PC-3 (cell line): ENCODE measurements at regions not wholly inside any gene's neighbourhood (a gene's known extent, or its start where the extent isn't known, plus 50 kb on each side); places are given as distances from the start of the nearest gene placed in this dataset.

Experiments used
- ATAC-seq: fragments of 200-7000 bp; cut with Tn5 transposase; 2 replicates; pipeline ENCODE4 v1.9.1; 2020; ENCODE audit warnings: mild to moderate bottlenecking, moderate library complexity
- BruUV-seq: library from RNA; stranded (reverse); fragments of 400-500 nt; replicated peaks from 2 replicates; lab custom pipeline; 2021; lab: Mats Ljungman, UMichigan
- CTCF ChIA-PET: fragments of 300-600 bp; sonication (Branson Sonifier 250); formaldehyde crosslinking; loops from one replicate; lab custom pipeline; 2022; ENCODE audit warnings: antibody characterized with exemption; lab: Charles Lee
- POLR2A ChIA-PET: fragments of 300-600 bp; sonication (Branson Sonifier 250); formaldehyde crosslinking; loops from one replicate; lab custom pipeline; 2022; ENCODE audit warnings: antibody characterized with exemption; ENCODE audit not compliant: unreplicated experiment; lab: Charles Lee
- DNase-seq: peaks from one replicate; pipeline ENCODE4 v3.0.0-alpha.2; 2015
- H2AFZ ChIP-seq: fragments of 300-600 bp; sonication (generic); 2 replicates; pipeline ENCODE4 v1.6.0; 2016; ENCODE audit warnings: antibody characterized with exemption, low read length
- H3F3A ChIP-seq: fragments of 300-600 bp; sonication (generic); one replicate; pipeline ENCODE4 v1.6.0; 2017; ENCODE audit warnings: antibody characterized with exemption, low read length, control low read depth, mild to moderate bottlenecking; ENCODE audit not compliant: unreplicated experiment
- H3K27ac ChIP-seq: fragments of 300-600 bp; sonication (generic); 2 replicates; pipeline ENCODE4 v1.5.1; 2016; ENCODE audit warnings: mild to moderate bottlenecking, low read length
- H3K27me3 ChIP-seq: fragments of 300-600 bp; sonication (generic); 2 replicates; pipeline ENCODE4 v1.6.1; 2016; ENCODE audit warnings: low read length, mixed read lengths
- H3K36me3 ChIP-seq: fragments of 300-600 bp; sonication (generic); 2 replicates; pipeline ENCODE4 v1.6.1; 2016; ENCODE audit warnings: low read depth, mixed run types, low read length, mixed read lengths
- H3K4me1 ChIP-seq: fragments of 300-600 bp; sonication (generic); 2 replicates; pipeline ENCODE4 v1.5.1; 2016; ENCODE audit warnings: low read length; ENCODE audit not compliant: insufficient read depth
- H3K4me2 ChIP-seq: fragments of 300-600 bp; sonication (generic); 2 replicates; pipeline ENCODE4 v1.6.0; 2016; ENCODE audit warnings: low read length
- H3K4me3 ChIP-seq: fragments of 300-600 bp; sonication (generic); 2 replicates; pipeline ENCODE4 v1.5.1; 2016; ENCODE audit warnings: mild to moderate bottlenecking, low read length, mixed read lengths
- H3K79me2 ChIP-seq: fragments of 300-600 bp; sonication (generic); 2 replicates; pipeline ENCODE4 v1.6.1; 2017; ENCODE audit warnings: low read length, mixed read lengths
- H3K9ac ChIP-seq: fragments of 300-600 bp; sonication (generic); 2 replicates; pipeline ENCODE4 v1.6.0; 2016; ENCODE audit warnings: mild to moderate bottlenecking, low read length
- H3K9me2 ChIP-seq: fragments of 300-600 bp; sonication (generic); replicated peaks from 2 replicates; pipeline ENCODE4 v1.6.1; 2016; ENCODE audit warnings: mixed run types, low read length, mixed read lengths
- H3K9me3 ChIP-seq: fragments of 300-600 bp; sonication (generic); 2 replicates; pipeline ENCODE4 v1.6.1; 2016; ENCODE audit warnings: low read length, mixed read lengths
- H4K20me1 ChIP-seq: fragments of 300-600 bp; sonication (generic); 2 replicates; pipeline ENCODE4 v1.6.1; 2016; ENCODE audit warnings: low read length, mixed read lengths
- CTCF ChIP-seq: fragments of 300-600 bp; sonication (generic); conservative IDR thresholded peaks from 2 replicates; pipeline ENCODE4 v1.5.1; 2017; ENCODE audit warnings: antibody characterized with exemption, low read depth, mild to moderate bottlenecking, low read length
- EZH2 ChIP-seq: fragments of 300-600 bp; sonication (generic); IDR thresholded peaks from one replicate; pipeline ENCODE4 v1.6.1; 2017; ENCODE audit warnings: antibody characterized with exemption, mild to moderate bottlenecking, low read length; ENCODE audit not compliant: unreplicated experiment
- EZH2phosphoT487 ChIP-seq: fragments of 300-600 bp; sonication (generic); IDR thresholded peaks from 2 replicates; pipeline ENCODE4 v1.6.1; 2018; ENCODE audit warnings: mild to moderate bottlenecking, antibody characterized with exemption, low read length, borderline replicate concordance
- intact Hi-C: fragments of 100-400 bp; cut with micrococcal nuclease; formaldehyde crosslinking; loops from 2 replicates; pipeline ENCODE4 v1.9.0; 2023

GRCh38 chr10:21171936-21172541 is 274.9 kb upstream of the NEBL start:
- CTCF ChIA-PET, result interaction anchor here (0.5 kb wide), 2 partner anchors 103 to 779 kb away, joined by 3 to 4 read pairs; no protein-coding TSS in a partner anchor
- H3K36me3 ChIP-seq, result no peaks in the 10 kb centered on the region

GRCh38 chr10:21171197-21171935 is 274.3 kb upstream of the NEBL start:
- Histone ChIP-seq H3K4me2 (no peak overlapping the region), H3F3A (no peaks in the 10 kb centered on the region), H3K9me2 (no peaks in the 10 kb centered on the region), H3K27me3 (no peaks in the 10 kb centered on the region), H3K79me2 (0 out of 2 replicates have a peak, but pooled peaks cover 3% of the 10 kb centered on the region), H2AFZ (no peak overlapping the region), H3K4me3 (no peak overlapping the region), H3K9ac (no peak overlapping the region), H3K9me3 (no peaks in the 10 kb centered on the region), H3K36me3 (no peaks in the 10 kb centered on the region), H4K20me1 (no peaks in the 10 kb centered on the region), H3K27ac (no peak overlapping the region), H3K4me1 (peaks cover 30% of the 10 kb centered on the region)
- DNase-seq (peak; percentile 6), ATAC-seq (no peak)
- no TSS peak for BruUV-seq
- CTCF ChIA-PET, result interaction anchor here (0.5 kb wide), 1 partner anchor 104 kb away, joined by 3 read pairs; no protein-coding TSS in a partner anchor
- POLR2A ChIA-PET, result interaction anchor here (0.6 kb wide), 1 partner anchor 347 kb away, joined by 5 read pairs; no protein-coding TSS in a partner anchor
- TF ChIP-seq EZH2 (no peak), CTCF (peak; percentile 43; the same call in 1 of the 2 replicates), EZH2phosphoT487 (no peak)
- intact Hi-C loops, result loop anchor here (5.0 kb wide), 1 partner anchor 89 kb away; no protein-coding TSS in a partner anchor

More at GRCh38 chr10:21171936-21172541, 274.9 kb upstream of the NEBL start:
- no peaks in the 10 kb centered on the region for H4K20me1 ChIP-seq
- DNase-seq (peak; percentile 19), ATAC-seq (no peak)
- no peaks in the 10 kb centered on the region for H3K9me3 ChIP-seq
- H3K9ac ChIP-seq, result peak overlapping the region; percentile 77; the same call in 1 of the 2 replicates
- no peak overlapping the region for H3K27ac ChIP-seq
- POLR2A ChIA-PET, result interaction anchor here (0.6 kb wide), 1 partner anchor 356 kb away, joined by 3 read pairs; no protein-coding TSS in a partner anchor
- H2AFZ ChIP-seq, result peak overlapping the region; percentile 82; the same call in 1 of the 2 replicates
- no peaks in the 10 kb centered on the region for H3K9me2 ChIP-seq
- H3K4me3 ChIP-seq, result peak overlapping the region; percentile 91
- intact Hi-C loops, result loop anchor here (5.0 kb wide), 1 partner anchor 90 kb away; no protein-coding TSS in a partner anchor
- H3K4me1 ChIP-seq, result peaks cover 32% of the 10 kb centered on the region
- BruUV-seq, result TSS peak; percentile 24
- H3K27me3 ChIP-seq, result no peaks in the 10 kb centered on the region
- H3K79me2 ChIP-seq, result 0 out of 2 replicates have a peak, but pooled peaks cover 3% of the 10 kb centered on the region
- no peak for TF ChIP-seq EZH2
- TF ChIP-seq EZH2phosphoT487, result no peak
- no peak for TF ChIP-seq CTCF
- H3K4me2 ChIP-seq, result peak overlapping the region; percentile 98
- H3F3A ChIP-seq, result no peaks in the 10 kb centered on the region
